ENCODE measurements at regions not wholly inside any gene's neighbourhood (a gene's known extent, or its start where the extent isn't known, plus 50 kb on each side); places are given as distances from the start of the nearest gene placed in this dataset.
"Not testable (repeated sequence)": the region's sequence is repeated elsewhere in the genome, so short reads cannot be mapped to it uniquely, and the experiment has no call there.

GRCh38 chr17:77610972-77611521 lies 347.5 kb upstream of the TNRC6C start:
- no peak for DNase-seq

DNA sequence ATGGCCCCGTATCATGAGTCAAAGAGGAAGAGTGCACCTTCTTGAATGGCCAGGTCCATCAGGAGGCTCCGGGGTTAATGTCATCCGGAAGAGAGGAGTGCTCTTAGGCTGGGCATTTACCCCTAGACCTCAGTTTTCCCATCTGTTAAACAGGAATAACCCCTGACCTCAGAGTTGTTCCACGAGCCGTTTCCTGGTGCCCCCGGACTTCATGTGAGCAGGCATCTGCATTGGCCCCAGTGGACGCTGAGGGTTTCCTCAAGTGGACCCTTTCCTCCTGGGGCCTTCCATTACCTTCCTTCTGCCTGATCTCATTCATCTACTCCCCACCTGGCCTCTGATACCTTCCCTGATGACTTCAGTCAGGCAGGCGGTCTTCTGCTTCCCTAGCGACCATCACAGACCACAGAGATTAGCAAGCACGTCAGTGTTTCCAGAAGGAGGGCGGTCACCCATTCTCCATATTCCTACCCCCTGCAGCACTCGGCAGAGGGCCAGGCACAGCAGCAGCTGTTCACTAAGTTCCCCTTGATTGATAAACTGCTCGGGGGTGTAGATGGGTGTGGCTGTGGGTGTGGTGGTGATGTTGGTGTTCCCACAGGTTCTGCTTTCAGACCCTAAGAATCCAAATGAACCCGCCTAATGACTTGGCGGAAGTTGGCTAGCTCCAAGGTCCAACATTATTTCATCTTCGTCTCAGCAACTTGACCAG lies 346.6 kb upstream of the TNRC6C start:
- DNase-seq: no peak

GRCh38 chr17:77613218-77613617 lies 345.3 kb upstream of the TNRC6C start:
- no peak for DNase-seq

GRCh38 chr17:77613627-77614026 lies 344.9 kb upstream of the TNRC6C start:
- DNase-seq: no peak

- DNase-seq: no peak
Observed at GRCh38 chr17:77615703-77616253, 342.7 kb upstream of the TNRC6C start.

DNA sequence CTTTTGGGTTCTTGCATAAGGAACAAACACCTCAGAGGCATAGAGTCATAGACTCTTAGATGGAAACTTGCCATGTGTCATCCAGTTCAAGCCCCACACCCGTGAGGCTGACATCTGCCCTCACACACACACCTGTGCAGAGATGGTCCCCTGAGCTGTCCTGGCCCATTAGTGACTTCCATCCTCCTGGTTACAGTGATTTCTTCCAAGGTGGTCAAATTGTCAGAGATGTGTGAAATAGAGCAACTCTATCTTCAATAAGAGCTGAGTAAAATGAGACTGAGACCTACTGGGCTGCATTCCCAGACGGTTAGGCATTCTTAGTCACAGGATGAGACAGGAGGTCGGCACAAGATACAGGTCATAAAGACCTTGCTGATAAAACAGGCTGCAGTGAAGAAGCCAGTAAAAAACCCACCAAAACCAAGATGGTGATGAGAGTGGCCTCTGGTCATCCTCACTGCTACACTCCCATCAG lies 342.2 kb upstream of the TNRC6C start:
- no peak for DNase-seq

GRCh38 chr17:77617516-77617915 lies 341.0 kb upstream of the TNRC6C start:
- DNase-seq: no peak

- DNase-seq: no peak
Observed at GRCh38 chr17:77618173-77618572, 340.3 kb upstream of the TNRC6C start.

- DNase-seq: no peak
Observed at GRCh38 chr17:77618731-77619130, 339.8 kb upstream of the TNRC6C start.

GRCh38 chr17:77619326-77619725 lies 339.2 kb upstream of the TNRC6C start:
- no peak for DNase-seq

GRCh38 chr17:77619851-77620250 lies 338.7 kb upstream of the TNRC6C start:
- DNase-seq: no peak

GRCh38 chr17:77620282-77620681 lies 338.2 kb upstream of the TNRC6C start:
- no peak for DNase-seq

DNA sequence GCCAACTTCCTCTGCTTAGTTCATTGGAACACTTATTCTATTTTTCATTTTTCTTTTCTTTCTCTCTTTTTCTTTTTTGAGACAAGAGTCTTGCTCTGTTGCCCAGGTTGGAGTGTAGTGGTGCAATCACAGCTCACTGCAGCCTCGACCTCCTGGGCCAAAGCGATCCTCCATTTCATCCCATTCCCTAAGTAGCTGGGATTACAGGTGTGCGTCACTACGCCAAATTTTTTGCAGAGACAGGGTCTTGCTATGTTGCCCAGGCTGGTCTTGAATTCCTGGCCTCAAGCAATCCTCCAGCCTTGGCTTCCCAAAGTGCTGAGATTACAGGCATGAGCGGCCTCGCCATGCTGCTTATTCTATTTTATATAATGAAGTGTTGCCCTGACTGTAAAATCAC lies 336.4 kb upstream of the TNRC6C start:
- DNase-seq: not testable (repeated sequence)

DNA sequence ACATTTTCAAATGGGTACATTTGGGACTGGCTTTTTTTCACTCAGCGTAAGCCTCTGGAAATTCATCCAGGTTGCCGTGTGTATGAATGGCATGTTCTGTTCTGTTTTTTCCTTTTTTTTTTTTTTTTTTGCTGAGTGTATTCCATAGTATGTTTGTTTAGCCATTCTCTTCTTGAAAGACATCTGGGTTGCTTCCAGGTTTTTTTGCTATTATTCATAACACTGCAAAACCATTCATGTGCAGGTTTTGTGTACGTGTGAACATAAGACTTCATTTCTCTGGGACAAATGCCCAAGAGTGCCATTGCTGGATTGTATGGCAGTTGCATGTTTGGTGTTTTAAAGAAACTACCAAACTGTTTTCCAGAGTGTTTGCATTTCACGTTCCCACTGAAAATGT lies 335.9 kb upstream of the TNRC6C start:
- no peak for DNase-seq

DNA sequence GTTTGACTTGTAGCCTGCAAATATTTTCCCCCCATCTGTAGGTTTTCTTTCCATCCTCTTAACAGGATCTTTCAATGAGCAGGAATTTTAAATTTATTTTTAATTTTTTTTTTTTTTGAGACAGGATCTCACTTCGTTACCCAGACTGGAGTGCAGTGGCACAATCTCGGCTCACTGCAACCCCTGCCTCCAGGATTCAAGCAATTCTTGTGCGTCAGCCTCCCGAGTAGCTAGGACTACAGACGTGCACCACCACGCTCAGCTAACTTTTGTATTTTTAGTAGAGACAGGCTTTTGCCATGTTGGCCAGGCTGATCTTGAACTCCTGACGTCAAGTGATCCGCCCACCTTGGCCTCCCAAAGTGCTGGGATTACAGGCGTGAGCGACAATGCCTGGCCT lies 335.2 kb upstream of the TNRC6C start:
- not testable (repeated sequence) for DNase-seq

- DNase-seq: no peak
Observed at GRCh38 chr17:77628035-77628434, 330.5 kb upstream of the TNRC6C start.

DNA sequence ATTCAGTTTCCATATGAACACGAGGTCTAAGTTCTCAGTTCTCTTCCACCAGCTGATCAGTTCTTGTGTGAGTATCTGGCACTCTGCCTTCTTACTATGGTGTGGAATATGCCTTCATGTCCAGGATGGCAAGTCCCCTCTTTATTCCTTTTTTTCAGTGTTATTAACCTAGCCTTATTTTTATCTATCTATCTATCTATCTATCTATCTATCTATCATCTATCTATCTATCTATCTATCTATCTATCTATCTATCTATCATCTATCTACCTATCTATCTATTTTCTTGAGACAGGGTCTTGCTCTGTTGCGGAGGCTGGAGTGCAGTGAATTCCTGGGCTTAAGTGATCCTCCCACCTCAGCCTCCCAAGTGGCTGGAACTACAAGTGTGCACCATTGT lies 329.2 kb upstream of the TNRC6C start:
- not testable (repeated sequence) for DNase-seq

DNA sequence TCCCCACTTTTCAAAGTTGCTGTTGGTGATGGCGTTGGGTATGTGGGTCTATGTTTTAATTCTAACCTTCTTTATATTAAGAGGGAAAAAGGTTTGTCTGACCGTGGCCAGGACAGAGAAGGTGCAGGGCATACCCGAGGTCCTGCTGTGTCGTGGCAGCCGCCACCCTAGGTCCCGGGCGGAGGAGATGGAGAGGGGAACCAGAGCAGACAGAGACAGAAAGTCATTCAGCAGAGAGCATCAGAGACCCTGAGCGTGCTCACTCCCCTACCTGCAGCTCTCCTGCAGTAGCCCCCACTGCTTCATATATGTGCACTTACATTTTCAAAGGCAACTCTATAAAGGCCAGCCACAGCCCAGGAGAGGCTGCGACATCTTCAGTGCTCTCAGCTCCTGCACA lies 327.2 kb upstream of the TNRC6C start:
- no peak for DNase-seq

DNA sequence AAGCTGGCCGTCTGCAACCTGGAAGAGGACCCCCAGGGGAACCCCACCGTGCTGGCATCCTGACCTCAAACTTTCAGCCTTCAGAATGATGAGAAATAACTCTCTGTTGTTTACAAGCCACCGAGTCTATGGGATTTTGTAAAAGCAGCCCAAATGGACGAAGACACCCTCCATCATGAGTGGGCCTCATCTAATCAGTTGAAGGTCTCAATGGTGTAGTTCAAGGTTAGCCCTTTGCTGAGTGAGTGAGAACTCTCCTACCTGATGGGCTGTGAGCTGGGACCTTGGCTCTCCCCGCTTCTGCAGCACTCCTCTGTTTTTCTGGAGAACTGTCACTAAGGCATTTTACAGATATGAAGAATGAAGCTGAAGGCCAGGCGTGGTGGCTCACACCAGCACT lies 325.9 kb upstream of the TNRC6C start:
- no peak for DNase-seq

GRCh38 chr17:77634710-77635109 lies 323.8 kb upstream of the TNRC6C start:
- no peak for DNase-seq

DNA sequence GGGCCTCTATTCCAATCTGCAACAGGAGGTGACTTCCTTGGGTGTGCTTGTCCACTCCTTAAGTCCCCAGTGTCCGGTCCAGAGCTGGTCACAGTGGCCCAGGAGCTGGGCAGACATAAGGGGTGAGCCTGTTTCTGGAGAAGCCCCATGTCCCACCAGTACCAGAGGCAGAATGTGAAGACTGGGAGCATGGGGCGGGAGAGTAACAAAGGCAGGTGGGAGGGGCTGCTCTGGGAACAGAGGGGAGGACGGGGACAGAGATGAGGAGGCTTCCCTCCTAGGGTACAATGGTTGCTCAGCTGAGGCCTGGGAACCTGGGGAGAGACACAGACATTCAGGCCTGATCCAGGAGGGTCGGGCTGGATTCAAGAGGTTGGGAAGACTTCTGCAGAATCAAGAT lies 323.3 kb upstream of the TNRC6C start:
- no peak for DNase-seq

- not testable (repeated sequence) for DNase-seq
Observed at GRCh38 chr17:77635785-77636184, 322.7 kb upstream of the TNRC6C start.

- no peak for DNase-seq
Observed at GRCh38 chr17:77636835-77637817, 321.4 kb upstream of the TNRC6C start.
